ENCODE measurements at regions not wholly inside any gene's neighbourhood (a gene's known extent, or its start where the extent isn't known, plus 50 kb on each side); places are given as distances from the start of the nearest gene placed in this dataset.

DNA sequence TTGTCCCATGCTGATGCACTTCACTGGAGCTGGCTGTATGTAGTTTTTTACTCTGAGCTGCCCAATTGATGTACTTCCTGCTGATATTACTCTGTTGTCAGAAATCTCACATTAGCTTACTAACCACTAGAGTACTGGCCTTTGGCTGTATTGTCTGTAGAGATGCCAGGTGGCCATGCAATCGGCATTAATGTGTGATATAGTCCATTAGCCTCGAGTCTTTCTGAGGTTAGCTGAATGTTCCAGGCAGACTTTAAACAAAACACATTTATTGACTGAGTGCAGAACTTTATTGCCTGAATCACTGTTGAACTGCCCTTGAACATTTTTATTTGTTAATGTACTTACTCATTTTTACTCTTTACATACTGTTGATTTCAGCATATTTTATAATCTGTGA, 335.2 kb downstream of the PCDH10 start:
- Histone ChIP-seq H3K27ac (no peak overlapping the region), H3K9me3 (no peaks in the 10 kb centered on the region), H3K4me1 (no peaks in the 10 kb centered on the region), H3K4me3 (no peak overlapping the region), H3K36me3 (no peaks in the 10 kb centered on the region), H3K27me3 (no peaks in the 10 kb centered on the region)
- DNase-seq (ENCODE audit: extremely low spot score in 2 of 2): no peak
- intact Hi-C loops (cut with DNase I): loop anchor here (10.0 kb wide), 1 partner anchor 1159 kb away; no protein-coding TSS in a partner anchor
- TF ChIP-seq POLR2AphosphoS5 (IDR thresholded peaks at IDR 0.05; ENCODE audit: insufficient read depth in 1 of 2, low read depth in 1 of 2) (no peak), POLR2A (IDR thresholded peaks at IDR 0.05) (no peak)
- TF ChIP-seq, protein P1, sequence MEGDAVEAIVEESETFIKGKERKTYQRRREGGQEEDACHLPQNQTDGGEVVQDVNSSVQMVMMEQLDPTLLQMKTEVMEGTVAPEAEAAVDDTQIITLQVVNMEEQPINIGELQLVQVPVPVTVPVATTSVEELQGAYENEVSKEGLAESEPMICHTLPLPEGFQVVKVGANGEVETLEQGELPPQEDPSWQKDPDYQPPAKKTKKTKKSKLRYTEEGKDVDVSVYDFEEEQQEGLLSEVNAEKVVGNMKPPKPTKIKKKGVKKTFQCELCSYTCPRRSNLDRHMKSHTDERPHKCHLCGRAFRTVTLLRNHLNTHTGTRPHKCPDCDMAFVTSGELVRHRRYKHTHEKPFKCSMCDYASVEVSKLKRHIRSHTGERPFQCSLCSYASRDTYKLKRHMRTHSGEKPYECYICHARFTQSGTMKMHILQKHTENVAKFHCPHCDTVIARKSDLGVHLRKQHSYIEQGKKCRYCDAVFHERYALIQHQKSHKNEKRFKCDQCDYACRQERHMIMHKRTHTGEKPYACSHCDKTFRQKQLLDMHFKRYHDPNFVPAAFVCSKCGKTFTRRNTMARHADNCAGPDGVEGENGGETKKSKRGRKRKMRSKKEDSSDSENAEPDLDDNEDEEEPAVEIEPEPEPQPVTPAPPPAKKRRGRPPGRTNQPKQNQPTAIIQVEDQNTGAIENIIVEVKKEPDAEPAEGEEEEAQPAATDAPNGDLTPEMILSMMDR (IDR thresholded peaks at IDR 0.05): no peak

DNA sequence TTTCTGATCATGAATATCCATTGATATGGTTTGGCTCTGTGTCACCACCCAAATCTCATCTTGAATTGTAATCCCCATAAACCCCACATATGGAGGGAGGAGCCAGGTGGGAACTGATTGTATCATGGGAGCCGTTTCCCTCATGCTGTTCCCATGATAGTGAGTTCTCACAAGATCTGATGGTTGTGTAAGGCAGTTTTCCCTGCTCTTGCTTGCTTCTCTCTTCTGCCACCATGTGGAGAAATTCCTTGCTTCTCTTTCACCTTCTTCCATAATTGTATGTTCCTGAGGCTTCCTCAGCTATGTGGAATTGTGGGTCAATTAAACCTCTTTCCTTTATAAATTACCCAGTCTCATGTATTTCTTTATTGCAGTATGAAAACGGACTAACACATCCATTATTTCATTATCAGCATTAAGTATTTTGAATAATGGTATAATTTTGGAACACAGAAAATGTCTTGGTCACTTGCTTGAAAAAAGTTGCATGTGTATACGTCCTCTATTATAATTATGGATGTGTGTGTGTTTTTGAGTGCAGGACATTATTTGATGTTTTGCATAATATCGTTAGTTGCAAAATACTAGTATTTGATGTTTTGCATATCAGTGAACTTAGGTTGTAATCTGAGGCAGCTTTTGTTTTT, 334.6 kb downstream of the PCDH10 start:
- no peaks in the 10 kb centered on the region for H3K36me3 ChIP-seq
- intact Hi-C loops (cut with DNase I): loop anchor here (10.0 kb wide), 1 partner anchor 1159 kb away; no protein-coding TSS in a partner anchor
- DNase-seq (ENCODE audit: extremely low spot score in 2 of 2): no peak
- H3K4me3 ChIP-seq: no peak overlapping the region
- no peaks in the 10 kb centered on the region for H3K9me3 ChIP-seq
- TF ChIP-seq POLR2AphosphoS5 (IDR thresholded peaks at IDR 0.05; ENCODE audit: insufficient read depth in 1 of 2, low read depth in 1 of 2): no peak
- no peak for TF ChIP-seq POLR2A (IDR thresholded peaks at IDR 0.05)
- TF ChIP-seq, protein P1 (IDR thresholded peaks at IDR 0.05): no peak
- no peak overlapping the region for H3K27ac ChIP-seq
- no peaks in the 10 kb centered on the region for H3K27me3 ChIP-seq
- H3K4me1 ChIP-seq: no peaks in the 10 kb centered on the region

DNA sequence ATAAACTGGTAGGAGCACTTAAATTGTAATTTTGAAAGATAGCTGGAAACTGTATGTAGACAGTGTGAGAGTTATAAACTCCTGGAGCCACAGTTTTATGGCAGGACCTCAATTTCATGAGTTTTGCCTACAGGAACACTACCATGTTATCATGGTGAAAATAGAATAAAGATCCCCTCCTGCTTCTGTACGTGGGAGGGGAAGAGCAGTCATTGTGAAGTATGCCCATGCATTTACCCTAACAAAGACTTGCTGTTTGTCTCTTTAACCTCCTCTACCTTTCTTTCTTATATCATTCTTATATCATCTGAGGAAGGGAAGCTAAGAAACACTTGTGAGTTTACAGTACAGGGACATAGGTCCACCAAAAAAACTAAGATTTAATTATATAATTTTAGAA, 327.0 kb downstream of the PCDH10 start:
- no peak overlapping the region for H3K27ac ChIP-seq
- intact Hi-C loops (cut with DNase I): no loop called here
- H3K36me3 ChIP-seq: no peaks in the 10 kb centered on the region
- no peaks in the 10 kb centered on the region for H3K9me3 ChIP-seq
- H3K4me3 ChIP-seq: no peak overlapping the region
- TF ChIP-seq, protein P1 (IDR thresholded peaks at IDR 0.05): no peak
- TF ChIP-seq POLR2AphosphoS5 (IDR thresholded peaks at IDR 0.05; ENCODE audit: insufficient read depth in 1 of 2, low read depth in 1 of 2) (no peak), POLR2A (IDR thresholded peaks at IDR 0.05) (no peak)
- H3K4me1 ChIP-seq: no peaks in the 10 kb centered on the region
- no peak for DNase-seq (ENCODE audit: extremely low spot score in 2 of 2)
- H3K27me3 ChIP-seq: no peaks in the 10 kb centered on the region

DNA sequence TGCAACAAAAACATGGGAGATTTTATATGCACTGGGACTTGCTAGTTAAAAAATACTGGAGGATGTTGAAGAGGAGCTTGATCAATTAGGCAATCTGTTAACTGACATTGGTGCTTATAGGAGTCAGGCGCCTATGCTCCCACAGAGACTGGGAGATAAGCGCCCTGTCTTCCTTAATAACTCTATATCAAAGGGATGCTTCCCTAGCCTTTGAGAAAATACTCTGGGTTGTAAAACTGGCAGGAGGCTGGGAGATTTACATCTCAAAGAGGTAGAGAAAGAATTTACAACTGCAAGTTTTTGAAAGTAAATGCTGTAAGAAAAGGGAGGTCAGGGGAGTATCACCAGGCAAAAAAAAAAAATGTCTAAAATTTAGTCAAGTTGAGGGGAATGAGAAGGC, 325.4 kb downstream of the PCDH10 start:
- Histone ChIP-seq H3K27me3 (no peaks in the 10 kb centered on the region), H3K36me3 (no peaks in the 10 kb centered on the region), H3K4me3 (no peak overlapping the region), H3K27ac (no peak overlapping the region), H3K4me1 (no peaks in the 10 kb centered on the region), H3K9me3 (no peaks in the 10 kb centered on the region)
- no peak for DNase-seq (ENCODE audit: extremely low spot score in 2 of 2)
- intact Hi-C loops (cut with DNase I): no loop called here
- TF ChIP-seq POLR2A (IDR thresholded peaks at IDR 0.05) (no peak), POLR2AphosphoS5 (IDR thresholded peaks at IDR 0.05; ENCODE audit: insufficient read depth in 1 of 2, low read depth in 1 of 2) (no peak)
- TF ChIP-seq, protein P1 (IDR thresholded peaks at IDR 0.05): no peak

GRCh38 chr4:133472244-133472643, 323.1 kb downstream of the PCDH10 start:
- no peak overlapping the region for H3K27ac ChIP-seq
- H3K27me3 ChIP-seq: no peaks in the 10 kb centered on the region
- no peak for TF ChIP-seq POLR2AphosphoS5 (IDR thresholded peaks at IDR 0.05; ENCODE audit: insufficient read depth in 1 of 2, low read depth in 1 of 2)
- TF ChIP-seq, protein P1 (IDR thresholded peaks at IDR 0.05): no peak
- no peak for TF ChIP-seq POLR2A (IDR thresholded peaks at IDR 0.05)
- H3K4me3 ChIP-seq: no peak overlapping the region
- intact Hi-C loops (cut with DNase I): no loop called here
- no peaks in the 10 kb centered on the region for H3K36me3 ChIP-seq
- no peaks in the 10 kb centered on the region for H3K4me1 ChIP-seq
- DNase-seq (ENCODE audit: extremely low spot score in 2 of 2): no peak
- no peaks in the 10 kb centered on the region for H3K9me3 ChIP-seq
